Aorta (tissue), 5 donors: ENCODE measurements at regions not wholly inside any gene's neighbourhood (a gene's known extent, or its start where the extent isn't known, plus 50 kb on each side); places are given as distances from the start of the nearest gene placed in this dataset.

ENCODE experiments used
- ATAC-seq: fragments of 200-7000 bp; cut with Tn5 transposase; one replicate; pipeline ENCODE4 v1.9.1; 2022; ENCODE audit warnings: moderate library complexity; ENCODE audit not compliant: low FRiP score
- DNase-seq, 2 donors: peaks; one replicate each; pipeline ENCODE4 v3.0.0-alpha.2; 2020
- H3K27ac ChIP-seq, 2 donors: one replicate each; pipeline ENCODE4 v1.5.1; 2013; ENCODE audit warnings: low read length in 2 of 2, mild to moderate bottlenecking in 2 of 2, moderate library complexity in 2 of 2, control low read depth in 1 of 2, inconsistent platforms in 1 of 2, low read depth in 1 of 2
- H3K27me3 ChIP-seq, 2 donors: one replicate each; pipeline ENCODE4 v1.6.1; 2013; ENCODE audit warnings: control low read depth in 1 of 2, low read length in 1 of 2, mild to moderate bottlenecking in 1 of 2, moderate library complexity in 1 of 2; ENCODE audit not compliant: insufficient read depth in 2 of 2, control insufficient read depth in 1 of 2
- H3K36me3 ChIP-seq, 2 donors: one replicate each; pipeline ENCODE4 v1.6.1; 2013; ENCODE audit warnings: control low read depth in 1 of 2, low read length in 1 of 2, mild to moderate bottlenecking in 1 of 2; ENCODE audit not compliant: insufficient read depth in 2 of 2, control insufficient read depth in 1 of 2
- H3K4me1 ChIP-seq, 2 donors: one replicate each; pipeline ENCODE4 v1.6.1; 2013; ENCODE audit warnings: low read length in 2 of 2, control low read depth in 1 of 2, mild to moderate bottlenecking in 1 of 2, moderate library complexity in 1 of 2; ENCODE audit not compliant: insufficient read depth in 2 of 2, control insufficient read depth in 1 of 2
- H3K4me3 ChIP-seq, 2 donors: one replicate each; pipeline ENCODE4 v1.5.1; 2013; ENCODE audit warnings: low read length in 2 of 2, control low read depth in 1 of 2, mild to moderate bottlenecking in 1 of 2
- H3K9me3 ChIP-seq: one replicate; pipeline ENCODE4 v1.6.1; 2013; ENCODE audit warnings: mild to moderate bottlenecking, low read length; ENCODE audit not compliant: control insufficient read depth
- WGBS, 2 donors: extraction: QIAGEN DNeasy Blood & Tissue Kit; methylation state at CpG; one replicate each; pipeline ENCODE4 v1.1.7; 2013; 5-methylcytosine and 5-hydroxymethylcytosine counted together
- intact Hi-C, 2 donors: fragments of 100-400 bp; cut with DNase I; formaldehyde crosslinking; loops; one replicate each; pipeline versions ENCODE4 v1.14.2 to v1.15.0; 2022
- donor health status: healthy with polysubstance abuse.
- donor health status: Bipolar disorder and iron deficiency.
- donor health status: DM: no; HTN: no; CAD: no.
- donor health status: DM: no; HTN: no; CAD: no.
- donor health status: DM: yes; HTN: yes; CAD: no.

DNA sequence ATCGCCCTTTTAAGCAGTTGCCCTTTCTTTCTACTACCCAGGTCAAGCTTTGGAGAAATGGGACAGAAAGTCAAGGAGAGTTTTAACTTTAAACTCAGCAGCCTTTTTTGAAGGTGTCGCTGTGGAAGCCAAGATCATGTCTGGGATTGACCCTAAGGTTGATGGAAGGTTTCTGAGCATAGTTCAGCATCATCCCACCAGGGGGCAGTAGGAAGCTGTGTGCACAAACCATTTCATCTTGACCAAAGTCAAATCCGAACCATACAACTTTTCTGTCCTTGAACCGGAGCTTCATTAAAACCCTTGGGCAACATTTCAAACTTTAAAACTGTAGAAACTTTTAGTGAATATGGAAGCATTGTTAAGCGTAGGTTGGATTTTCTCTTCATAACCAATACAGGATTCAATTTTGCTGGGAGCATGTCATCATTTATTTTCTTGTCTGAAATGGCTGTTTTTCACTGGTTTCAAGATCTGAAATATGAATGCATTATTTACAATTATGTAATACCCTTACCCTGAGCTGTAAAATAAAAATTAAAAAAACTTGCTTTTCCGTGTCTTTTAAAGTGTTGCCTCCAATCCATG lies 214.4 kb upstream of the KIAA1217 start:
- Histone ChIP-seq H3K4me1 (no peaks in the 10 kb centered on the region), H3K36me3 (no peaks in the 10 kb centered on the region), H3K27me3 (no peaks in the 10 kb centered on the region), H3K9me3 (no peaks in the 10 kb centered on the region), H3K27ac (no peak overlapping the region), H3K4me3 (no peak overlapping the region)
- DNase-seq = peak in 1 of 2 donors; percentile 45
- intact Hi-C loops = loop anchor here (2.0 to 10.0 kb wide), 5 partner anchors 203 to 560 kb away; no protein-coding TSS in a partner anchor
- WGBS, 2 donors = 18 to 25% methylated on average over 6 of the region's 6 CpGs
- peak; percentile 78 for ATAC-seq

DNA sequence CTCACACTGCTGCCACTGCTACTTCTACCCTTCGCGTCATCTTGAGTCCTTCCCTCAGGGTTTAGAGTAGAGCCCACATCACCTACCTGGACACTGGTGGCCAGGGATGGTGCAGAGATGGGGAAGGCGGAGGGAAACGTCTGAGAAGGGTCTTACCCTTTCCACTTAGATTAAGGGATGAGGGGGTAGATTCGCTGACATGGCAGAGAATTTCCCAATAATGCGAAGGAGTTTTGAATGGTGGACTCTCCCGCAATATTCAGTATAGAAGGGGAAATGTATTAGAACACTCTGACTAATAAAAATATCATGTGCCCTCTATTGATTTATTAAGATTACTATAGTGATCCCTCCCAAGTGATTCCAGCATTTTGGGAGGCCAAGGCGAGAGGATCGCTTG lies 209.5 kb upstream of the KIAA1217 start:
- H3K9me3 ChIP-seq = no peaks in the 10 kb centered on the region
- H3K36me3 ChIP-seq = no peaks in the 10 kb centered on the region
- intact Hi-C loops = loop anchor here in 1 of 2 donors (10.0 kb wide), 1 partner anchor 555 kb away; no protein-coding TSS in a partner anchor
- ATAC-seq = no peak
- no peak overlapping the region for H3K4me3 ChIP-seq
- no peaks in the 10 kb centered on the region for H3K27me3 ChIP-seq
- H3K27ac ChIP-seq = no peak overlapping the region
- WGBS, 2 donors = 93 to 94% methylated on average over 9 of the region's 9 CpGs
- no peak for DNase-seq
- no peaks in the 10 kb centered on the region for H3K4me1 ChIP-seq

DNA sequence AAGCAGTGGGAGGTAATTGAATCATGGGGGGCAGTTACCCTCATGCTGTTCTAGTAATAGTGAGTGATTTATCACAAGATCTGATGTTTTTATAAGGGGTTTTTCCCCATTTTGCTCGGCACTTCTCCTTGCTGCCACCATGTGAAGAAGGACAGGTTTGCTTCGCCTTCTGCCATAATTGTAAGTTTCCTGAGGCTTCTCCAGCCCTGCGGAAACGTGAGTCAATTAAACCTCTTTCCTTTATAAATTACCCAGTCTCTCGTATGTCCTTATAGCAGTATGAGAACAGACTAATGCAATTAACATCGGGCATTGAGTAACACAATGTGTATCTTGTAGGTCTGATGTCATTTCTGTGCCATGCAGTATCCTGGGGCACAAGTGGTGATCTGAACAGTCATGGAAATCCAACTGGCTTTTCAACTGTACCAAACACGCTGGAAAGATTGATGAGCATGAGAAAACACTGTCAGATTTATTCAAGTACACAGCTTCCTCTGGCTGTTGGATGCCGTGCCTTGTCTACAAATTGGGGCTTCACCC lies 208.6 kb upstream of the KIAA1217 start:
- Histone ChIP-seq H3K27me3 (no peaks in the 10 kb centered on the region), H3K36me3 (no peaks in the 10 kb centered on the region), H3K9me3 (no peaks in the 10 kb centered on the region), H3K4me3 (no peak overlapping the region), H3K4me1 (no peaks in the 10 kb centered on the region), H3K27ac (no peak overlapping the region)
- intact Hi-C loops = no loop called here
- DNase-seq (no peak), ATAC-seq (no peak)
- 88 to 89% methylated on average over 8 of the region's 8 CpGs for WGBS, 2 donors

DNA sequence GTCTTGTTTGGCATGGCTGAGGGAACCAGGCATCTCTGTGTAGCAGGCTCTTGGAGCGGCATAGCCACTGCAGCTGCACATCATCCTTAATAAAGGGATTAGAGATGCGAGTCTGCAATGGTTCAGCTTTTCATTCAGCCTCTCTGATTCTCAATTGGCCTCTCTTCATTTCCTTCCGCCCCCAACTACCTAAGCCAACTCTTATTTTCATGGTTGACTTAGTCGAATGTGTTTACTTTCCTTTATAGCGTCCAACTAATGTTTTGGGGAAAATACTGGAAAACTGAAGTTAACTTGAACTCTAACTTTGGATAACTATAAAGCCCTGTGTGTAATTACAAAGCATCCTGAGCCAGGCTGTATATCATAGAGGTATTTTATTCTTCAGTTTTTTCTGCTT lies 202.2 kb upstream of the KIAA1217 start:
- no peak overlapping the region for H3K27ac ChIP-seq
- peaks cover 0 to 2% of the 10 kb centered on the region in 2 donors for H3K27me3 ChIP-seq
- ATAC-seq = no peak
- H3K4me1 ChIP-seq = no peaks in the 10 kb centered on the region
- 83% methylated on average over 5 of the region's 5 CpGs for WGBS, 2 donors
- no peaks in the 10 kb centered on the region for H3K9me3 ChIP-seq
- no peaks in the 10 kb centered on the region for H3K36me3 ChIP-seq
- H3K4me3 ChIP-seq = no peak overlapping the region
- no peak for DNase-seq
- intact Hi-C loops = no loop called here

DNA sequence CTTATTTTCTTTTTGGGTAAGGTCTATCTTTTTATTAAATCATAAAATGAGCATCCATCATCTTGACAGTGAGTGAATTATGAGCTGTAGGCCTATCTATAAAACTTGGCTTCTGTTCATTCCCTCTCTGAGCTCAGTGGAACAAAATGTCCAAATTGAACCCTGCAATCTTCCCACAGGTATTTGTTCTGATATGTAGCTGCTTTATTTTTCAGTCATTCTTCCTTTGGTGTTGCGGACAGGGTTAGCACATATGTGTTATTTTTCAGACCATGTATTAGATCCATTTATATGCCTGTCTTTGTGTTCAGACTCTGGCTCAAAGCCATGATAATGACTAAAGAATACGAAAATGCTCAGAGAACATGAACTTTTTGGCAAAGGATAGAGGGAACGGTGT lies 201.6 kb upstream of the KIAA1217 start:
- WGBS, 2 donors = 62 to 63% methylated on average over 3 of the region's 3 CpGs
- Histone ChIP-seq H3K4me1 (no peaks in the 10 kb centered on the region), H3K4me3 (no peak overlapping the region), H3K36me3 (no peaks in the 10 kb centered on the region), H3K27me3 (peaks cover 0 to 2% of the 10 kb centered on the region in 2 donors), H3K27ac (no peak overlapping the region), H3K9me3 (no peaks in the 10 kb centered on the region)
- DNase-seq (no peak), ATAC-seq (no peak)
- intact Hi-C loops = no loop called here

DNA sequence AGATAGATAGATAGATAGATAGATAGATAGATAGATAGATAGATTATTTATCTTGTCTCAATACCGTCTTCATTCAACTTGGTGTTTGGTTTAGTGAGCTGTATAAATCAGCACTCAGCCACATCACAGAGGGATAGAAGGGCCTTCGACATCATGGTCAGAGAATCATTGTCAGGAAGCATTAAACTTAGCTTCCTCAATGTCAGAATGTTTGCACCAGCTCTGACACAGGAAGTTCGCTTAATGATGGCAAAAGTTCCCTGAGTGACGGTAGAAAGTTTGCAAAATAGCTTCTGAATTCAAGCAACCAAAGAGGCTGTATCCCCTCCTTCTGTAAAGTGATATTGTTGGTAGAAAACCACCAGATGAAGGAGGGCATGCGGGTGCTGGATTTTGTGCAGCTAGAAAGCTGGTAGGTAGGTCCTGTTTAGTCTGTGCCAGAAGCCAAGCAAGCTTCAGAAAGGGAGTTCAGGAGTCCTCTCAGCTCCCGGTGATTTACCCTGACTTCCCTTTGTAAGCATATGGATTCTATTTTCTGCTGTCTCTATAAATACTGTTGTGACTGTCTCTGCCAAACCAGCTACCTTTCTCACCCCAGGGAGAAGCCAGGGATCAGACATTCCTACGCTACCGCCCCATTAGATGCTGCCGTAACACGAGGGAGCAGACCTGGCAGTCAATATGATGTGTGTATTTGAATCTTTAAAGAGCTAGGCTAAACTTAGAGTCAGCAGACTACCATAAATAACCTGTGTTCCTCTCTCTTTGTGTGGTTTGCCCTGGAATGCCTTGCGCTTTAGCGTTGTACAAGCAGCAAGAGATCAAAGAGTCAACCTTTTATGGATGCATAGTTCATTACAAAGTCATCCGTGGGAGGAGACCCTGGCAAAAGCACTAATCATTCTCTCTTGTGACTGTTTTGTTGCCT lies 200.5 kb upstream of the KIAA1217 start:
- intact Hi-C loops = no loop called here
- Histone ChIP-seq H3K4me1 (no peaks in the 10 kb centered on the region), H3K9me3 (no peaks in the 10 kb centered on the region), H3K27me3 (peaks cover 0 to 2% of the 10 kb centered on the region in 2 donors), H3K36me3 (no peaks in the 10 kb centered on the region), H3K4me3 (no peak overlapping the region), H3K27ac (no peak overlapping the region)
- DNase-seq = no peak
- 38 to 41% methylated on average over 13 of the region's 13 CpGs for WGBS, 2 donors
- ATAC-seq = no peak

DNA sequence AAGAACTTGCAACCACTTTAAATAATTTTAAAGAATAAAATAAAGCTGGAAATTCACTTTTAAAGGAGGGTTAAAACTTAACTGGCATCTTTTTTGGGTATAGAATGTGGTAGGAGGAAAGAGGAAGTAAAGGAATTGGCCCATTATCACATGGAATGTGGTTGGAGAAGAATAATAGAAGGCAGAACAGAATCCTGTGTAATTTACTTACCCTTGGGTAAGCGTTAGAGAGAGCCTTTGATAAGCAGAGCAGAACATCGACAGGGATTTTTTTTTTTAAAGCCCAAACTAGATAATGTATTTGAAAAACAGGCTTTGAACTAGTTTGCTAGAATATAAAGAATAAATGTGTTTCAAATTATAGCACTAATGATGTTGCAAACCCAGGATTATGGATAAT lies 199.8 kb upstream of the KIAA1217 start:
- intact Hi-C loops = no loop called here
- H3K4me1 ChIP-seq = no peaks in the 10 kb centered on the region
- peaks cover 0 to 2% of the 10 kb centered on the region in 2 donors for H3K27me3 ChIP-seq
- ATAC-seq (no peak), DNase-seq (no peak)
- WGBS, 2 donors = 31 to 34% methylated on average over 2 of the region's 2 CpGs
- H3K4me3 ChIP-seq = no peak overlapping the region
- no peaks in the 10 kb centered on the region for H3K9me3 ChIP-seq
- no peak overlapping the region for H3K27ac ChIP-seq
- no peaks in the 10 kb centered on the region for H3K36me3 ChIP-seq

DNA sequence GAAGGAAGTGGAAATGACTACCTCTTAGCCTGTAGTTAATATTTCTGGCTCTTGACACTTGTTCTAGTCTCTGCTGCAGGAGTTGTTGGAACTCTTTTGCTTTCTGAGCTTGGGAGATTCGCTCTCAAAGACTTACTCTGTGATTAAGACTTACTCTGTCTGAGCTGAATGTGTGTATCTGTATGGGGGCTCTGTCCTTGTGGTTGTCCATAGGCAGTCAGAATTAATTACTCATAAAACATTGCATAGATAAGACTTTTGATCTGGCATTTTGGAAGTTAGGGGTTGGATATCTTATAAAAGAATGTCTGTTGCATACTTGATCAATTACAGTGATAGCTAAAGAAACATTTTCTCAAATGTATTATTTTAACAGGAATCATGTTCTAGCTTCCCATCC lies 199.2 kb upstream of the KIAA1217 start:
- Histone ChIP-seq H3K4me1 (no peaks in the 10 kb centered on the region), H3K4me3 (no peak overlapping the region), H3K36me3 (no peaks in the 10 kb centered on the region), H3K9me3 (no peaks in the 10 kb centered on the region), H3K27me3 (peaks cover 0 to 2% of the 10 kb centered on the region in 2 donors), H3K27ac (no peak overlapping the region)
- intact Hi-C loops = no loop called here
- DNase-seq (no peak), ATAC-seq (no peak)
- 94 to 96% methylated on average over 1 of the region's 1 CpG for WGBS, 2 donors
